ENCODE measurements at regions not wholly inside any gene's neighbourhood (a gene's known extent, or its start where the extent isn't known, plus 50 kb on each side); places are given as distances from the start of the nearest gene placed in this dataset.

DNA sequence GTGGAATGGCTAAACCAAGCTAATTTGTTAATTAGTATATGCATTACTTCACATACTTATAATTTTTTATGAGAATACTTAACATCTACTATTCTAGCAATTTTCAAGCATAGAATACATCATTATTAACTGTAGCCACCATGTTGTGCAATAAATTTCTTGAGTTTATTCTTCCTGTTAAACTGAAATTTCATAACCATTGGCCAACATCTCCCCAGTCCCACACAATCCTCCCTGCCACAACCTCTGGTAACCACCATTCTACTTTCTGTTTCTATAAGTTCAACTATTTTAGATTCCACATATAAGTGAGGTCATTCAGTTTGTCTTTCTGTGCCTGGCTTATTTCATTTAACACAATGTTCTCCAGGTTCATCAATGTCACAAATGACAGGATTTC lies 208.5 kb downstream of the PPP4R3C start:
- H4K20me1 ChIP-seq (ENCODE audit: low read length), result no peaks in the 10 kb centered on the region
- H2AFZ ChIP-seq (ENCODE audit: low read length), result no peak overlapping the region
- H3K27me3 ChIP-seq (ENCODE audit: low read length), result no peaks in the 10 kb centered on the region
- no peaks in the 10 kb centered on the region for H3K9me3 ChIP-seq (ENCODE audit: low read length)
- H3K36me3 ChIP-seq (ENCODE audit: low read depth, low read length), result no peaks in the 10 kb centered on the region
- no peak overlapping the region for H3K9ac ChIP-seq (ENCODE audit: low read length)
- ChIA-PET CTCF (no interaction called here), POLR2A (ENCODE audit: unreplicated experiment) (no interaction called here)
- TF ChIP-seq EZH2phosphoT487 (IDR thresholded peaks at IDR 0.05; ENCODE audit: borderline replicate concordance, low read length) (no peak), EZH2 (IDR thresholded peaks at IDR 0.05; ENCODE audit: low read length, unreplicated experiment) (no peak)
- TF ChIP-seq, protein P1, sequence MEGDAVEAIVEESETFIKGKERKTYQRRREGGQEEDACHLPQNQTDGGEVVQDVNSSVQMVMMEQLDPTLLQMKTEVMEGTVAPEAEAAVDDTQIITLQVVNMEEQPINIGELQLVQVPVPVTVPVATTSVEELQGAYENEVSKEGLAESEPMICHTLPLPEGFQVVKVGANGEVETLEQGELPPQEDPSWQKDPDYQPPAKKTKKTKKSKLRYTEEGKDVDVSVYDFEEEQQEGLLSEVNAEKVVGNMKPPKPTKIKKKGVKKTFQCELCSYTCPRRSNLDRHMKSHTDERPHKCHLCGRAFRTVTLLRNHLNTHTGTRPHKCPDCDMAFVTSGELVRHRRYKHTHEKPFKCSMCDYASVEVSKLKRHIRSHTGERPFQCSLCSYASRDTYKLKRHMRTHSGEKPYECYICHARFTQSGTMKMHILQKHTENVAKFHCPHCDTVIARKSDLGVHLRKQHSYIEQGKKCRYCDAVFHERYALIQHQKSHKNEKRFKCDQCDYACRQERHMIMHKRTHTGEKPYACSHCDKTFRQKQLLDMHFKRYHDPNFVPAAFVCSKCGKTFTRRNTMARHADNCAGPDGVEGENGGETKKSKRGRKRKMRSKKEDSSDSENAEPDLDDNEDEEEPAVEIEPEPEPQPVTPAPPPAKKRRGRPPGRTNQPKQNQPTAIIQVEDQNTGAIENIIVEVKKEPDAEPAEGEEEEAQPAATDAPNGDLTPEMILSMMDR (conservative IDR thresholded peaks at IDR 0.05; ENCODE audit: low read depth, low read length), result no peak
- H3F3A ChIP-seq (ENCODE audit: low read length, unreplicated experiment), result no peaks in the 10 kb centered on the region
- no peaks in the 10 kb centered on the region for H3K4me1 ChIP-seq (ENCODE audit: insufficient read depth, low read length)
- H3K27ac ChIP-seq (ENCODE audit: low read length), result no peak overlapping the region
- ATAC-seq, result no peak
- H3K4me3 ChIP-seq (ENCODE audit: low read length), result no peak overlapping the region
- BruUV-seq (replicated peaks), result no TSS peak
- no peak for DNase-seq
- H3K79me2 ChIP-seq (ENCODE audit: low read length), result no peaks in the 10 kb centered on the region
- no peaks in the 10 kb centered on the region for H3K9me2 ChIP-seq (replicated peaks; ENCODE audit: low read length)
- H3K4me2 ChIP-seq (ENCODE audit: low read length), result no peak overlapping the region
- intact Hi-C loops (cut with micrococcal nuclease), result no loop called here

DNA sequence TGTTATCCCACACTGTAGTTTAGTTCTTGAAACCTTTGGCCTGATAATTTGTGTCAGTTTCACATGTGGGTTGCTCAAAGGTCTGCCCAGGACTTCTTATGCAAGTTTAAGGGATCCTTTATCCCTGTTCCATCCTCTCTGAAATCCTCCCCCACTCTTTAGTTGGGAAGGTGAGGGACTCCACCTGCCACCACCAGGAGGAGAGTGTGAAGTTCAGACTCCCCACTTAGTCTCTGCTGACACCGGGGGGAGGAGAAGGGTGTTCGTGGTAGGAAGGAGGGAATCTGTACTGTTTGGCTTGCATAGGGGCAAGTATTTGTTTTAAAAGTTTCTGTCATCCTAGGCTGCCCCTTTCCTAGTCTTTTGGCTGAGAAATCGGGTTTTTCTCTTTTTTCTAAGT lies 211.8 kb downstream of the PPP4R3C start:
- Histone ChIP-seq H4K20me1 (ENCODE audit: low read length) (no peaks in the 10 kb centered on the region), H3F3A (ENCODE audit: low read length, unreplicated experiment) (no peaks in the 10 kb centered on the region), H3K36me3 (ENCODE audit: low read depth, low read length) (no peaks in the 10 kb centered on the region), H3K9me3 (ENCODE audit: low read length) (no peaks in the 10 kb centered on the region), H3K9me2 (replicated peaks; ENCODE audit: low read length) (no peaks in the 10 kb centered on the region), H2AFZ (ENCODE audit: low read length) (no peak overlapping the region), H3K4me1 (ENCODE audit: insufficient read depth, low read length) (no peaks in the 10 kb centered on the region), H3K79me2 (ENCODE audit: low read length) (no peaks in the 10 kb centered on the region), H3K9ac (ENCODE audit: low read length) (no peak overlapping the region), H3K27me3 (ENCODE audit: low read length) (no peaks in the 10 kb centered on the region), H3K4me2 (ENCODE audit: low read length) (no peak overlapping the region), H3K4me3 (ENCODE audit: low read length) (no peak overlapping the region), H3K27ac (ENCODE audit: low read length) (no peak overlapping the region)
- BruUV-seq (replicated peaks), result no TSS peak
- ChIA-PET CTCF (no interaction called here), POLR2A (ENCODE audit: unreplicated experiment) (no interaction called here)
- DNase-seq, result no peak
- TF ChIP-seq EZH2phosphoT487 (IDR thresholded peaks at IDR 0.05; ENCODE audit: borderline replicate concordance, low read length) (no peak), EZH2 (IDR thresholded peaks at IDR 0.05; ENCODE audit: low read length, unreplicated experiment) (no peak)
- TF ChIP-seq, protein P1 (conservative IDR thresholded peaks at IDR 0.05; ENCODE audit: low read depth, low read length), result no peak
- intact Hi-C loops (cut with micrococcal nuclease), result no loop called here
- ATAC-seq, result no peak

DNA sequence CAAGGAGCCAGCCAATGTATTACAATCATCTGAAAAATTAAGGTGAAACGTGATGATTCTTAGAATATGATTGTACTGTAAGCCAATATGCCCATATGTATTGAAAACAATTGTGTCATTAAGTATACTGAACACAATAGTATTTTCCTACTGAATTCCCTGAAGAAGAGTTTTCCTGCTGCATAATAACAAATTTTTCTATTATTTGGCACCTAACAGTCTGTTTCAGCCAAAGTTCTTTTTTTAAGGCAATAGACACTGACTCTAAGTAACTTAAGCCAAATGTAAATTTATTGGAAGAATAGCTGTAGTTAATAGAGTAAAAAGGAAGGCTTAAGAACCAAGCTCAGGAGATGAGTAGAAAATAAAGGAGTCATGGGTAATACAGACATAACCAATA lies 220.6 kb downstream of the PPP4R3C start:
- BruUV-seq (replicated peaks), result no TSS peak
- Histone ChIP-seq H2AFZ (ENCODE audit: low read length) (no peak overlapping the region), H3F3A (ENCODE audit: low read length, unreplicated experiment) (no peaks in the 10 kb centered on the region), H3K4me2 (ENCODE audit: low read length) (no peak overlapping the region), H3K79me2 (ENCODE audit: low read length) (no peaks in the 10 kb centered on the region), H3K9ac (ENCODE audit: low read length) (no peak overlapping the region), H3K27ac (ENCODE audit: low read length) (no peak overlapping the region), H3K9me2 (replicated peaks; ENCODE audit: low read length) (no peaks in the 10 kb centered on the region), H4K20me1 (ENCODE audit: low read length) (no peaks in the 10 kb centered on the region), H3K27me3 (ENCODE audit: low read length) (no peaks in the 10 kb centered on the region), H3K36me3 (ENCODE audit: low read depth, low read length) (no peaks in the 10 kb centered on the region), H3K4me1 (ENCODE audit: insufficient read depth, low read length) (no peaks in the 10 kb centered on the region), H3K4me3 (ENCODE audit: low read length) (no peak overlapping the region), H3K9me3 (ENCODE audit: low read length) (no peaks in the 10 kb centered on the region)
- TF ChIP-seq, protein P1 (conservative IDR thresholded peaks at IDR 0.05; ENCODE audit: low read depth, low read length), result no peak
- TF ChIP-seq EZH2phosphoT487 (IDR thresholded peaks at IDR 0.05; ENCODE audit: borderline replicate concordance, low read length), result no peak
- ATAC-seq (no peak), DNase-seq (no peak)
- ChIA-PET CTCF (no interaction called here), POLR2A (ENCODE audit: unreplicated experiment) (no interaction called here)
- intact Hi-C loops (cut with micrococcal nuclease), result no loop called here

Data from PC-3 (cell line).